H1 (cell line): ENCODE measurements at regions not wholly inside any gene's neighbourhood (a gene's known extent, or its start where the extent isn't known, plus 50 kb on each side); places are given as distances from the start of the nearest gene placed in this dataset.

Experiments used
- ATF2 ChIP-seq: IDR thresholded peaks from 2 replicates; pipeline ENCODE4 v1.6.1; 2012; ENCODE audit warnings: low read length, inconsistent platforms
- CTCF ChIP-seq, 3 experiments: IDR thresholded peaks; 1 replicate in 2 of 3; 2 replicates in 1 of 3; pipeline versions ENCODE4 v1.5.1 to v1.6.1; 2011; ENCODE audit warnings: low read length in 3 of 3, mild to moderate bottlenecking in 3 of 3, inconsistent platforms in 2 of 3, low read depth in 1 of 3, moderate library complexity in 1 of 3; ENCODE audit not compliant: insufficient read depth in 1 of 3; ENCODE audit errors: control extremely low read depth in 1 of 3
- EP300 ChIP-seq, 2 experiments: IDR thresholded peaks; 1 replicate in 1 of 2; 2 replicates in 1 of 2; pipeline ENCODE4 v1.6.1; 2011 to 2012; ENCODE audit warnings: low read depth in 2 of 2, low read length in 2 of 2, mild to moderate bottlenecking in 2 of 2, borderline replicate concordance in 1 of 2, inconsistent platforms in 1 of 2, moderate library complexity in 1 of 2

- TF ChIP-seq EP300 (IDR thresholded peaks at IDR 0.05; ENCODE audit: borderline replicate concordance in 1 of 2, low read depth in 2 of 2, low read length in 2 of 2) (no peak), CTCF (IDR thresholded peaks at IDR 0.05; ENCODE audit: control extremely low read depth in 1 of 3, insufficient read depth in 1 of 3, low read depth in 1 of 3, low read length in 3 of 3) (no peak), ATF2 (no peak)
These were observed 181.0 kb upstream of the MAMLD1 start for GRCh38 chrX:150182161-150182560.
